ENCODE measurements at regions not wholly inside any gene's neighbourhood (a gene's known extent, or its start where the extent isn't known, plus 50 kb on each side); places are given as distances from the start of the nearest gene placed in this dataset.

GRCh38 chr9:12060811-12061210 lies 632.4 kb upstream of the TYRP1 start:
- DNase-seq: no peak
- Histone ChIP-seq H2AFZ (ENCODE audit: low read length) (no peak overlapping the region), H3K79me2 (ENCODE audit: low read length) (no peaks in the 10 kb centered on the region), H3K9me2 (replicated peaks; ENCODE audit: insufficient read depth, low read length) (no peaks in the 10 kb centered on the region), H3K27ac (ENCODE audit: low read length) (no peak overlapping the region), H3K27me3 (replicated peaks; ENCODE audit: insufficient read depth, low read length) (no peaks in the 10 kb centered on the region), H3K4me1 (ENCODE audit: low read length) (no peaks in the 10 kb centered on the region), H3K4me2 (ENCODE audit: low read depth, low read length) (no peak overlapping the region), H3F3A (ENCODE audit: insufficient read depth, low read length) (no peaks in the 10 kb centered on the region), H3K36me3 (replicated peaks; ENCODE audit: insufficient read depth, low read length) (no peaks in the 10 kb centered on the region), H3K9me3 (replicated peaks; ENCODE audit: insufficient read depth, low read length) (no peaks in the 10 kb centered on the region), H3K9ac (ENCODE audit: low read length) (no peak overlapping the region), H4K20me1 (ENCODE audit: insufficient read depth, low read length) (no peaks in the 10 kb centered on the region), H3K4me3 (ENCODE audit: low read length) (no peak overlapping the region)
- TF ChIP-seq CTCF (IDR thresholded peaks at IDR 0.05; ENCODE audit: low read length) (no peak), EZH2 (optimal IDR thresholded peaks at IDR 0.05; ENCODE audit: low read depth, low read length) (no peak), EZH2phosphoT487 (IDR thresholded peaks at IDR 0.05; ENCODE audit: low read length) (no peak)

GRCh38 chr9:12065050-12065449 lies 628.1 kb upstream of the TYRP1 start:
- H3K27me3 ChIP-seq (replicated peaks; ENCODE audit: insufficient read depth, low read length): no peaks in the 10 kb centered on the region
- no peak overlapping the region for H3K4me3 ChIP-seq (ENCODE audit: low read length)
- H3K4me2 ChIP-seq (ENCODE audit: low read depth, low read length): no peak overlapping the region
- DNase-seq: no peak
- H3K4me1 ChIP-seq (ENCODE audit: low read length): no peaks in the 10 kb centered on the region
- H3K27ac ChIP-seq (ENCODE audit: low read length): no peak overlapping the region
- TF ChIP-seq CTCF (IDR thresholded peaks at IDR 0.05; ENCODE audit: low read length): no peak
- no peak for TF ChIP-seq EZH2 (optimal IDR thresholded peaks at IDR 0.05; ENCODE audit: low read depth, low read length)
- no peak for TF ChIP-seq EZH2phosphoT487 (IDR thresholded peaks at IDR 0.05; ENCODE audit: low read length)
- H3K9me2 ChIP-seq (replicated peaks; ENCODE audit: insufficient read depth, low read length): no peaks in the 10 kb centered on the region
- no peaks in the 10 kb centered on the region for H3K36me3 ChIP-seq (replicated peaks; ENCODE audit: insufficient read depth, low read length)
- H4K20me1 ChIP-seq (ENCODE audit: insufficient read depth, low read length): no peaks in the 10 kb centered on the region
- H3K79me2 ChIP-seq (ENCODE audit: low read length): no peaks in the 10 kb centered on the region
- no peaks in the 10 kb centered on the region for H3K9me3 ChIP-seq (replicated peaks; ENCODE audit: insufficient read depth, low read length)
- no peaks in the 10 kb centered on the region for H3F3A ChIP-seq (ENCODE audit: insufficient read depth, low read length)
- H2AFZ ChIP-seq (ENCODE audit: low read length): no peak overlapping the region
- no peak overlapping the region for H3K9ac ChIP-seq (ENCODE audit: low read length)

GRCh38 chr9:12065686-12066085 lies 627.5 kb upstream of the TYRP1 start:
- no peak for DNase-seq
- TF ChIP-seq EZH2 (optimal IDR thresholded peaks at IDR 0.05; ENCODE audit: low read depth, low read length): no peak
- no peak for TF ChIP-seq CTCF (IDR thresholded peaks at IDR 0.05; ENCODE audit: low read length)
- TF ChIP-seq EZH2phosphoT487 (IDR thresholded peaks at IDR 0.05; ENCODE audit: low read length): no peak
- Histone ChIP-seq H3K9me3 (replicated peaks; ENCODE audit: insufficient read depth, low read length) (no peaks in the 10 kb centered on the region), H3K4me1 (ENCODE audit: low read length) (no peaks in the 10 kb centered on the region), H3K9ac (ENCODE audit: low read length) (no peak overlapping the region), H3K27ac (ENCODE audit: low read length) (no peak overlapping the region), H3K79me2 (ENCODE audit: low read length) (no peaks in the 10 kb centered on the region), H4K20me1 (ENCODE audit: insufficient read depth, low read length) (no peaks in the 10 kb centered on the region), H2AFZ (ENCODE audit: low read length) (no peak overlapping the region), H3K9me2 (replicated peaks; ENCODE audit: insufficient read depth, low read length) (no peaks in the 10 kb centered on the region), H3K4me3 (ENCODE audit: low read length) (no peak overlapping the region), H3K27me3 (replicated peaks; ENCODE audit: insufficient read depth, low read length) (no peaks in the 10 kb centered on the region), H3K4me2 (ENCODE audit: low read depth, low read length) (no peak overlapping the region), H3F3A (ENCODE audit: insufficient read depth, low read length) (no peaks in the 10 kb centered on the region), H3K36me3 (replicated peaks; ENCODE audit: insufficient read depth, low read length) (no peaks in the 10 kb centered on the region)

All from MM.1S (cell line).